K562 (cell line): ENCODE measurements at regions not wholly inside any gene's neighbourhood (a gene's known extent, or its start where the extent isn't known, plus 50 kb on each side); places are given as distances from the start of the nearest gene placed in this dataset.

Experiments used
- ATAC-seq: fragments of 200-7000 bp; cut with Tn5 transposase; 3 replicates; pipeline ENCODE4 v1.9.1; 2020; ENCODE audit warnings: moderate library complexity
- BruUV-seq: library from RNA; stranded (reverse); fragments of 400-500 nt; replicated peaks from 2 replicates; lab custom pipeline; 2021; lab: Mats Ljungman, UMichigan
- CTCF ChIA-PET: fragments of 300-600 bp; formaldehyde crosslinking; extraction: SDS; loops from one replicate; lab custom pipeline; 2021; ENCODE audit warnings: low intra/inter-chr PET ratio; lab: Yijun Ruan, JAX
- POLR2A ChIA-PET: fragments of 300-600, 350-650 bp; sonication (Branson Sonifier 250); formaldehyde crosslinking; extraction: SDS; loops from one replicate; lab custom pipeline; 2021; ENCODE audit warnings: antibody characterized with exemption, inconsistent platforms; lab: Yijun Ruan, JAX
- DNase-seq, 4 experiments: peaks; one replicate each; pipeline versions ENCODE4 v3.0.0 to v3.0.0-alpha.2; 2011 to 2018; ENCODE audit warnings: low spot score in 3 of 4, mixed read lengths in 3 of 4; ENCODE audit errors: extremely low read depth in 1 of 4
- FAIRE-seq: peaks from 2 replicates; lab custom pipeline; 2011; peaks lifted over from hg19 to GRCh38; lab: Jason Lieb, UNC
- H2AFZ ChIP-seq: 2 replicates; pipeline ENCODE4 v1.6.0; 2011; ENCODE audit warnings: low read depth, low read length, control low read depth, inconsistent platforms
- H3K27ac ChIP-seq: fragments of 200-600 bp; 3 replicates; pipeline ENCODE4 v1.8.0; 2011; ENCODE audit warnings: low read depth, mild to moderate bottlenecking, control low read depth, inconsistent platforms, low read length, moderate library complexity, mixed read lengths; ENCODE audit errors: extremely low read depth
- H3K27me3 ChIP-seq, 2 experiments: fragments of 300-600 bp in 1 of 2; 2 replicates in 1 of 2; 3 replicates in 1 of 2; pipeline versions ENCODE4 v1.6.0 to v1.8.0; 2011; ENCODE audit warnings: inconsistent platforms in 2 of 2, low read length in 2 of 2, mild to moderate bottlenecking in 1 of 2, mixed read lengths in 1 of 2, moderate library complexity in 1 of 2; ENCODE audit not compliant: control insufficient read depth in 2 of 2, insufficient read depth in 2 of 2
- H3K36me3 ChIP-seq: fragments of 300-600 bp; 3 replicates; pipeline ENCODE4 v1.8.0; 2011; ENCODE audit warnings: mild to moderate bottlenecking, low read length, inconsistent platforms; ENCODE audit not compliant: control insufficient read depth, insufficient read depth
- H3K4me1 ChIP-seq, 2 experiments: fragments of 200-600 bp in 1 of 2; replicated peaks in 1 of 2; 2 replicates in 1 of 2; 3 replicates in 1 of 2; pipeline versions ENCODE4 v1.5.1 to v1.8.0; 2011; ENCODE audit warnings: inconsistent platforms in 2 of 2, low read length in 2 of 2, mild to moderate bottlenecking in 1 of 2, mixed read lengths in 1 of 2, moderate library complexity in 1 of 2; ENCODE audit not compliant: control insufficient read depth in 2 of 2, insufficient read depth in 2 of 2
- H3K4me2 ChIP-seq: 2 replicates; pipeline ENCODE4 v1.6.1; 2011; ENCODE audit warnings: low read length, control low read depth, inconsistent platforms, mixed read lengths; ENCODE audit not compliant: insufficient read depth
- H3K4me3 ChIP-seq: fragments of 200-600 bp; sonication (generic), shearing (Covaris generic); 2 replicates; pipeline ENCODE4 v1.5.1; 2016; ENCODE audit warnings: control low read depth, inconsistent platforms
- H3K79me2 ChIP-seq: fragments of 200-600 bp; 3 replicates; pipeline ENCODE4 v1.8.0; 2011; ENCODE audit warnings: low read length, inconsistent platforms; ENCODE audit not compliant: control insufficient read depth, insufficient read depth
- H3K9ac ChIP-seq, 2 experiments: 2 replicates each; pipeline versions ENCODE4 v1.6.0 to v1.6.1; 2011; ENCODE audit warnings: low read depth in 2 of 2, low read length in 2 of 2, control low read depth in 1 of 2, inconsistent platforms in 1 of 2, mild to moderate bottlenecking in 1 of 2, mixed read lengths in 1 of 2; ENCODE audit not compliant: insufficient read depth in 1 of 2
- H3K9me1 ChIP-seq: one replicate; pipeline ENCODE4 v1.6.0; 2011; ENCODE audit warnings: inconsistent platforms, mild to moderate bottlenecking, low read length, moderate library complexity; ENCODE audit not compliant: control insufficient read depth, insufficient read depth
- H3K9me3 ChIP-seq: replicated peaks from 2 replicates; pipeline ENCODE4 v1.5.1; 2011; ENCODE audit warnings: low read depth, low read length, inconsistent platforms; ENCODE audit not compliant: control insufficient read depth, insufficient read depth
- H4K20me1 ChIP-seq: replicated peaks from 2 replicates; pipeline ENCODE4 v1.6.1; 2011; ENCODE audit warnings: low read length, inconsistent platforms, mixed read lengths; ENCODE audit not compliant: control insufficient read depth, insufficient read depth
- ARHGAP35 ChIP-seq: fragments of 450-650 bp; IDR thresholded peaks from 2 replicates; pipeline ENCODE4 v1.6.1; 2018; ENCODE audit not compliant: partially characterized antibody
- ATF7 ChIP-seq: fragments of 450-650 bp; IDR thresholded peaks from 2 replicates; pipeline ENCODE4 v1.7.1; 2014; ENCODE audit warnings: mild to moderate bottlenecking, moderate library complexity
- DDX20 ChIP-seq: fragments of 450-650 bp; IDR thresholded peaks from 2 replicates; pipeline ENCODE4 v1.6.1; 2016; ENCODE audit warnings: missing genetic modification characterization, low read depth, mild to moderate bottlenecking, missing compliant biosample characterization, moderate library complexity
- DIDO1 ChIP-seq: fragments of 450-650 bp; IDR thresholded peaks from 2 replicates; pipeline ENCODE4 v1.6.1; 2016; ENCODE audit warnings: low read depth, missing biosample characterization, missing genetic modification characterization
- MCM7 ChIP-seq, 2 experiments: fragments of 450-650 bp; IDR thresholded peaks; 2 replicates each; pipeline ENCODE4 v1.6.1; 2016 to 2018
- MYBL2 ChIP-seq, 2 experiments: fragments of 450-650 bp in 1 of 2; sonication (generic) in 1 of 2; formaldehyde crosslinking in 1 of 2; IDR thresholded peaks; 2 replicates each; pipeline versions ENCODE4 v1.6.1 to v1.8.1; 2017 to 2022; ENCODE audit warnings: borderline replicate concordance in 1 of 2, inconsistent platforms in 1 of 2, low read depth in 1 of 2, mild to moderate bottlenecking in 1 of 2, missing genetic modification reagents in 1 of 2, moderate library complexity in 1 of 2
- ZNF121 ChIP-seq: sonication (generic); formaldehyde crosslinking; conservative IDR thresholded peaks from 2 replicates; pipeline ENCODE4 v1.8.0; 2022; ENCODE audit warnings: missing genetic modification reagents
- ZNF263 ChIP-seq: sonication (generic); formaldehyde crosslinking; IDR thresholded peaks from 2 replicates; pipeline ENCODE4 v1.8.0; 2022; ENCODE audit warnings: mild to moderate bottlenecking, missing genetic modification reagents, borderline replicate concordance
- ZNF76 ChIP-seq: fragments of 250-450 bp; sonication (Bioruptor Pico); IDR thresholded peaks from 2 replicates; pipeline ENCODE4 v1.4.0; 2020; ENCODE audit warnings: mild to moderate bottlenecking, moderate library complexity, borderline replicate concordance
- in situ Hi-C: fragments of 300-500 bp; cut with MboI; formaldehyde crosslinking; loops from 4 replicates; pipeline ENCODE4 v1.15.0; 2018; ENCODE audit warnings: inconsistent platforms, mixed read lengths
- intact Hi-C: fragments of 100-400 bp; cut with micrococcal nuclease; formaldehyde crosslinking; loops from 2 replicates; pipeline ENCODE4 v1.14.2; 2022

GRCh38 chr13:34808649-34809048 lies 133.4 kb upstream of the NBEA start:
- ATAC-seq (no peak), DNase-seq (no peak)
- Histone ChIP-seq H3K79me2 (no peaks in the 10 kb centered on the region), H3K4me1 (no peaks in the 10 kb centered on the region), H3K9ac (no peak overlapping the region), H3K27me3 (no peaks in the 10 kb centered on the region), H3K9me1 (no peaks in the 10 kb centered on the region), H3K36me3 (no peaks in the 10 kb centered on the region), H3K4me2 (no peak overlapping the region), H2AFZ (no peak overlapping the region), H3K4me3 (no peak overlapping the region), H3K9me3 (no peaks in the 10 kb centered on the region)
- POLR2A ChIA-PET = no interaction called here
- intact Hi-C loops = no loop called here
- no peak for TF ChIP-seq MYBL2 (IDR thresholded peaks at IDR 0.05; ENCODE audit: low read depth)
- no peak for TF ChIP-seq MYBL2 (CRISPR knock-in tag; IDR thresholded peaks at IDR 0.05; ENCODE audit: borderline replicate concordance)
- TF ChIP-seq ARHGAP35 = no peak
- TF ChIP-seq MCM7 (IDR thresholded peaks at IDR 0.05) = no peak
- TF ChIP-seq DIDO1 (tag) = no peak
- TF ChIP-seq ATF7 = no peak
- TF ChIP-seq DDX20 = no peak
- no peak for TF ChIP-seq ZNF263 (CRISPR knock-in tag)
- no peak for TF ChIP-seq ZNF76 (CRISPR knock-in tag)
- TF ChIP-seq ZNF121 (CRISPR knock-in tag) = no peak
- TF ChIP-seq, all 486 proteins: peak for 0
- BruUV-seq = no TSS peak
- FAIRE-seq = no peak
- H4K20me1 ChIP-seq = no peaks in the 10 kb centered on the region
- in situ Hi-C loops = no loop called here
- H3K27ac ChIP-seq = no peak overlapping the region
- CTCF ChIA-PET = no interaction called here
